Head of caudate nucleus (tissue), 42 donors: ENCODE measurements at regions not wholly inside any gene's neighbourhood (a gene's known extent, or its start where the extent isn't known, plus 50 kb on each side); places are given as distances from the start of the nearest gene placed in this dataset.

Experiments used
- DNase-seq, 42 donors: peaks; one replicate each; pipeline versions ENCODE4 v3.0.0 to v3.0.0-alpha.2; 2020 to 2021; ENCODE audit warnings: mixed read lengths in 7 of 42
- intact Hi-C: fragments of 100-400 bp; cut with DNase I; formaldehyde crosslinking; loops from one replicate; pipeline ENCODE4 v1.15.0; 2022

- DNase-seq, result no peak
Measured at GRCh38 chr5:44868541-44868940, 59.8 kb downstream of the MRPS30 start.

DNA sequence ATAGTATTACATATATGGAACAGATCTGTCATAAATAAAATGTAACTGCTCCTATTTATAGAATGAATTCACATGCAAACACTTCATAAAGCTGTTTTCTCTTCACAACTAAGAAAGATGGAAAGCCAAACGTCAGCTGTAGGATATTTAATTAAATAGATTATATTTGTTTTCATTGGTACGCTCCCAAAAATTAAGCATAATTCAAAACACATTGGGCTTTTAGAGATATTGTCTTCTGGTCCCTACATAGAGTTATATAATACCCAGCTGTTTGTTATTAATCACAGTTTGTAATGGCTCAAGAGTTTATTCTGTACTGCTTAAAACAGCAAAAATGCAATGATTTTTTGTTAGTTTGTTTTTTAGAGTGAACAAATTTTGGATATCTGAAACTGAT, 61.2 kb downstream of the MRPS30 start:
- intact Hi-C loops, result no loop called here
- DNase-seq, result no peak

More at GRCh38 chr5:44868541-44868940, 59.8 kb downstream of the MRPS30 start:
- intact Hi-C loops, result no loop called here

- intact Hi-C loops, result no loop called here
- no peak for DNase-seq
Measured at GRCh38 chr5:44870430-44870829, 61.7 kb downstream of the MRPS30 start.

GRCh38 chr5:44871401-44871800, 62.7 kb downstream of the MRPS30 start:
- intact Hi-C loops, result no loop called here
- no peak for DNase-seq

DNA sequence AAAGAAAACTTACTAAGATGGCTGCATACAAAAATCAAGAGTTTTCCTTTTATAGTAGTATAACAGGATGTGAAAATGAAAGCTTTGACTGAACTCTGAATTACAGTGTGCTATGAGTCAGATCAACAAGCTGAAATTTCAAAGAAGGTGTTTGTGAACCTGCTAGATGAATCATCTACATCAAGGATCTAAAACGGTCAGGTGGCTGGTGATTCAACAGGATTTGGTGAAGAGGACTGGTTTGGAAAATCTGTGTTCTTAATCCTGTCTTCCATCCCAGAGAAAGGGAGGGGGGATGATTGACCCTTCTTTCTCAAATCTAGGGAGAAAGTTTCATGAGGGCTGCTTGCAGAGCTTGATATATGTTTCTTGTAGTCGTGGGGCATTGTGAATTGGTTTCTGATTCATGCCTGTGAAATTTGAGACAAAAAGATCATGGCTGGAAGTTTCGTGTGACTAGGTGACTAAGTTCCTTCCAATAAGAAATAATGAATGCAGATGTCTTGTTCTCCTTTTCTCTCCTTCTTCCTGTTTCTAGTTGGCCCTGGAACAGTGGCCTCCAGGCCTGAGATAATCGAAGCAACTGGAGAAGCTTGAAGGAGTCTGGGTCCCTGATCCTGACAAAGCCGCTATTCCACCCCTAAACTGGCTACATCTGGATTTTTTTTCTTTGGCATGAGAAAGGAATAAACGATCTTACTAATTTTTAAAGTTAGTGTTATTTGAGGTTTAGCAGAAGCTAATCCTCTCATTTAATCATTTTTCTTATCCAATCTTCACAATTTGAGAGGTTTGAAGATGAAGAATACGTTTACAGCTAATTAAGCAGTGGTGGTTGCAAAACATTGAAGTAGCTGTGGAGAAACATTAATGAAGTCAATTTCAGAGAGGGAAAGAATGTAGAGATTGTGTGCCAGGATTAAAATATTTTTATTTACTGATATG, 67.2 kb downstream of the MRPS30 start:
- intact Hi-C loops, result no loop called here
- DNase-seq, result peak in 21 of 42 donors; percentile 2 to 73 (median 36)

DNA sequence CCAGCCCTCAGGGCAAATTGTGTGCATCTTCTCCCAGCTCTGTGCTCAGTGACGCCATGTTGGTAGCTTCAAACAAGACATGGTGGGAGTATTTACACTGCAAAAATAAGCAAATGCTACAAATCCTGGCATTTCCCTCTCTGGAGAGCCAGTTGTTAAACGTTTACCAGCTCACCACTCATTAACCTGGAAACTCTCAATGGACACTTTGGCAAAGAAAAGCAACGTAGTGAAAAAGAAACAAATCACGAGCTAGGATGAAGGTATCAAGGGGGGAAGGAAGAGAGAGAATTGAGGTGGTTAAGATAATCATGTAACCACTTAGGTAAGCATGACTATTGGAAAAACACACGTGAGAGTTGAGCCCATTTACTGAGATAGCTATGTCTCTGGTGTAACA, 72.5 kb downstream of the MRPS30 start:
- intact Hi-C loops, result no loop called here

DNA sequence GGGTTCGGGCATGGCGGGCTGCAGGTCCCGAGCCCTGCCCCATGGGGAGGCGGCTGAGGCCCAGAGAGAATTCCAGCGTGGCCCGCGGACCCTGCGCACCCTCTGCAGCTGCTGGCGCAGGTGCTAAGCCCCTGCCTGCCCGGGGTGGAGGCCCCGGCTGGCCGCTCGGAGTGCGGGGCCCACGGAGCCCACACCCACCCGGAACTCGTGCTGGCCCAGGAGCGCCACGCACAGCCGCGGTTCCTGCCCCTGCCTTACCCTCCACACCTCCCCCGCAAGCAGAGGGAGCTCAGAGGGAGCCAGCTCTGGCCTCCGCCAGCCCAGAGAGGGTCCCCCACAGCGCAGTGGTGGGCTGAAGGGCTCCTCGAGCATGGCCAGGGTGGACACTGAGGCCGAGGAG, 75.3 kb downstream of the MRPS30 start:
- intact Hi-C loops, result no loop called here
- no peak for DNase-seq

More for the DNA sequence above, 72.5 kb downstream of the MRPS30 start:
- no peak for DNase-seq

DNA sequence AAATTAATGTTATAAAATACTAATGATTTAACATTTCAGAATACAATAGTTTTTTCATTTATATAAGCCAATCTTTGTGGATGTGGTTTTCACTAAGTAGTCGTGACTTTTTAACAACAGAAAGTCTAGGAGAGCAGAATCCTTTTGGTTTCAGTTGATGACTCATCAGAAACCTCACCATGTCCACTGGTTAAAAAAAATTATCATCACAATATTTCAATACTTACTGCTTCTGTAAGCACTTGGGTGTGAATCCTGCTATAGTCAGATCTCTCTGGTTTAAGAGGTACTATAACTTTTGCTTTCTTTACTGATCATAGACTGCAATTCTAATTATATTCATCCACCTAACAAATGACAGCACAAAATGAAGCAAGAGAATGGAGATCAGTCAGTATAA, 77.2 kb downstream of the MRPS30 start:
- no peak for DNase-seq
- intact Hi-C loops, result no loop called here

DNA sequence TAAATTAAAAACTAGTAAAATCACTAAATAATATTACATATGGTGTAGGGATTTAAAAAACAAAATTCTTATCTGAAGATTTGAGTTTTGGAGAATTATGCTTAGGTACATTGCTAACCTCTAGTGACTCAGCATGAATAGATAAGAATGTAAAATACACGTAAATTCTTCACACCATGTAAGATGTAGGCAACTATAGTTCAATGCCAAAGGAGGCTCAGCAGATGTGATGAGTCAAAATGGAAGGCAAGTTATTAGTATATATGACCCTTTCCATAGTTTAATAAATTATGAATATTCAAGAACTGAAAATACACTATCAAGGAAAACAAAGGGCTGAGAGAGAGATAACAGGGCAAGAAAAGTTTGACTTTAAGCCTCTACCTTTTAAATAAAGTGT, 79.0 kb downstream of the MRPS30 start:
- no peak for DNase-seq
- intact Hi-C loops, result no loop called here

GRCh38 chr5:44888435-44888834, 79.7 kb downstream of the MRPS30 start:
- DNase-seq, result no peak

GRCh38 chr5:44891116-44891515, 82.4 kb downstream of the MRPS30 start:
- intact Hi-C loops, result no loop called here
- DNase-seq, result no peak

More at GRCh38 chr5:44888435-44888834, 79.7 kb downstream of the MRPS30 start:
- intact Hi-C loops, result no loop called here

- DNase-seq, result no peak
- intact Hi-C loops, result no loop called here
Measured at GRCh38 chr5:44900273-44900954, 91.7 kb downstream of the MRPS30 start.

DNA sequence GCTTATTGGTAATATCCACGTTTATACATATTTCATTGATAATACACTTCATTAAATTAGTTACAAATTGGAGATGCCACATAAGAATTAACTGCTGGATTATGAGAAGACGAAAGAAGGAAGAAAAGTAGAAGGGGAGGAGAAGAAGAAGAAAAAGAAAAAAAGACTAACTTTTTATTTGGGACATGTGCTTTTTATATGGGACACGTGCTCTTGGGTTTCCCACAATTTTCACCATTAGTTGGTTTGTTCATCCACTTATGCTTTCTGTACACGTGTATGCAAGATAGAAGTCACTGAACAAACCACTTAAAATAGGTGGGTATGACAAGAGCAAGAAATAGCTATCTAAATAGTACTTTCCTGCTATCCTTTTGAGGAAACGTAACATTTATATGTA, 98.6 kb downstream of the MRPS30 start:
- no peak for DNase-seq
- intact Hi-C loops, result no loop called here

GRCh38 chr5:44909004-44909403, 100.3 kb downstream of the MRPS30 start:
- DNase-seq, result no peak
- intact Hi-C loops, result no loop called here

GRCh38 chr5:44911501-44911900, 102.8 kb downstream of the MRPS30 start:
- DNase-seq, result no peak
- intact Hi-C loops, result no loop called here

- intact Hi-C loops, result no loop called here
- no peak for DNase-seq
Measured at GRCh38 chr5:44914221-44914620, 105.5 kb downstream of the MRPS30 start.

DNA sequence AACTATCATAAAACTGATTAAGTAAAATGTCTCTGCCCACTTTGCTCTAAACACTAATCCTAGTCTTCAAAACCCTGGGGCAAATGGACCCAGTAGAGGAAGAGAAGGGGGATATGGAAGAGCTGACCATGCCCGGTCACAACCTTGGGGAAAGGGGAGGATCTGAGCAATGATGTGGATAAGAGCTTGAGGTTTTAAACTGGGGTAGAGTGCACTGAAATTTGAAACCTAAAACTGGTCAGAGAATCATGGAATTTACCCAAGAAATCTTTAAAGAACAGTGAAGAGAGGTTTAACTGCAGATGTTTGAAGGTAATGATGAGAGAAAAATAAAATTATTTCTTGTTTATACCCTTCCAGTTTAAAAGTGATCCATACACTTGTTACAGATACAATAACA, 110.8 kb downstream of the MRPS30 start:
- intact Hi-C loops, result no loop called here
- DNase-seq, result no peak

DNA sequence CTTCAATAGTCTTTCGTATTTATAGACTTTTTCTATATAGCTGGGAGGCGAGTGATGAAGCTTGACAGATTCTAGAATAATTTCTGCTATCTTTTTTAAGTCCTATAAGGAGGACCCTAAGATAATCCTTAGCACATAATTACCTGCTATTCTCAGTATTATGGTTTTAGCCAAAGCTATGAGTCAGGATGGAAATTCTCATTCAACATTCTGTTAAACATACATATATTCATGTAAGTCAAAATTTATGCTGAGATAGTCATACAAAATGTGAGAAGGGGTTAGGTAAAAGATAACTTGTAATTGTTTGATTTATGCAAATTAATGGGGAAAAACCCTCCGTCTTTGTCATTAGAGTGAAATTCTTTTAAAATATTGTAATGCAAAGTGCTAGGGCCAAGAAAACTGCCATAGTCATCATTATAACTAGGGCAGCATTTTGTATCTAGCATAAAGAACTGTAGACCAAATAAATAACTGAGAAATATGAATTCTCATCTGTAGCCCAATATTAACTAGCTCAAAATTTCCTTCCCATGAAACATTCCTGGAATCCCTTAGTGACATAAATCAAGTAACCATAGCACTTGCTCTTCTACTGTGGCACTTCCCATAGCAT, 118.5 kb downstream of the MRPS30 start:
- intact Hi-C loops, result no loop called here
- no peak for DNase-seq

GRCh38 chr5:44932922-44933585, 124.3 kb downstream of the MRPS30 start:
- intact Hi-C loops, result no loop called here
- DNase-seq, result no peak

GRCh38 chr5:44933686-44934085, 124.9 kb downstream of the MRPS30 start:
- intact Hi-C loops, result no loop called here

More at GRCh38 chr5:44933686-44934085, 124.9 kb downstream of the MRPS30 start:
- no peak for DNase-seq
